ENCODE measurements at regions not wholly inside any gene's neighbourhood (a gene's known extent, or its start where the extent isn't known, plus 50 kb on each side); places are given as distances from the start of the nearest gene placed in this dataset.
A peak's percentile ranks its signal among the peaks of the same experiment; 100 is the strongest.
"Not testable (repeated sequence)": the region's sequence is repeated elsewhere in the genome, so short reads cannot be mapped to it uniquely, and the experiment has no call there.

- DNase-seq: not testable (repeated sequence)
Measured at GRCh38 chr15:31705076-31705678, 325.1 kb upstream of the CHRNA7 start.

- DNase-seq: not testable (repeated sequence)
Measured at GRCh38 chr15:31707944-31708702, 322.2 kb upstream of the CHRNA7 start.

GRCh38 chr15:31708703-31709327 is 321.5 kb upstream of the CHRNA7 start:
- DNase-seq: not testable (repeated sequence)

- DNase-seq: not testable (repeated sequence)
Measured at GRCh38 chr15:31709479-31709878, 320.8 kb upstream of the CHRNA7 start.

GRCh38 chr15:31710806-31711205 is 319.5 kb upstream of the CHRNA7 start:
- not testable (repeated sequence) for DNase-seq

GRCh38 chr15:31715208-31715607 is 315.1 kb upstream of the CHRNA7 start:
- DNase-seq: not testable (repeated sequence)

- peak; percentile 5 for DNase-seq
Measured at GRCh38 chr15:31718625-31719024, 311.7 kb upstream of the CHRNA7 start.

- not testable (repeated sequence) for DNase-seq
Measured at GRCh38 chr15:31719396-31720022, 310.8 kb upstream of the CHRNA7 start.

- DNase-seq: not testable (repeated sequence)
Measured at GRCh38 chr15:31723019-31723418, 307.3 kb upstream of the CHRNA7 start.

- DNase-seq: not testable (repeated sequence)
Measured at GRCh38 chr15:31724903-31725302, 305.4 kb upstream of the CHRNA7 start.

- DNase-seq: not testable (repeated sequence)
Measured at GRCh38 chr15:31725619-31726018, 304.7 kb upstream of the CHRNA7 start.

GRCh38 chr15:31727612-31728011 is 302.7 kb upstream of the CHRNA7 start:
- no peak for DNase-seq

GRCh38 chr15:31732726-31733125 is 297.6 kb upstream of the CHRNA7 start:
- no peak for DNase-seq

- DNase-seq: no peak
Measured at GRCh38 chr15:31733424-31733823, 296.9 kb upstream of the CHRNA7 start.

GRCh38 chr15:31740203-31740602 is 290.1 kb upstream of the CHRNA7 start:
- no peak for DNase-seq

GRCh38 chr15:31745841-31746240 is 284.5 kb upstream of the CHRNA7 start:
- DNase-seq: no peak

- DNase-seq: no peak
Measured at GRCh38 chr15:31752065-31752762, 278.1 kb upstream of the CHRNA7 start.

- no peak for DNase-seq
Measured at GRCh38 chr15:31752905-31753304, 277.4 kb upstream of the CHRNA7 start.

- peak; percentile 92 for DNase-seq
Measured at GRCh38 chr15:31758126-31758525, 272.2 kb upstream of the CHRNA7 start.

- DNase-seq: no peak
Measured at GRCh38 chr15:31768055-31768454, 262.3 kb upstream of the CHRNA7 start.

GRCh38 chr15:31774045-31774444 is 256.3 kb upstream of the CHRNA7 start:
- DNase-seq: no peak

- no peak for DNase-seq
Measured at GRCh38 chr15:31776039-31776438, 254.3 kb upstream of the CHRNA7 start.

- no peak for DNase-seq
Measured at GRCh38 chr15:31781261-31781660, 249.1 kb upstream of the CHRNA7 start.

Measured in DMS53 (cell line).